SK-N-MC (cell line): ENCODE measurements at regions not wholly inside any gene's neighbourhood (a gene's known extent, or its start where the extent isn't known, plus 50 kb on each side); places are given as distances from the start of the nearest gene placed in this dataset.

Source experiments
- EZH2 ChIP-seq: fragments of 200-600 bp; sonication (generic); IDR thresholded peaks from one replicate; pipeline ENCODE4 v1.6.1; 2017; ENCODE audit warnings: antibody characterized with exemption
- POLR2AphosphoS5 ChIP-seq: IDR thresholded peaks from 2 replicates; pipeline ENCODE4 v1.6.1; 2012; ENCODE audit warnings: mild to moderate bottlenecking, low read depth, low read length, borderline replicate concordance

DNA sequence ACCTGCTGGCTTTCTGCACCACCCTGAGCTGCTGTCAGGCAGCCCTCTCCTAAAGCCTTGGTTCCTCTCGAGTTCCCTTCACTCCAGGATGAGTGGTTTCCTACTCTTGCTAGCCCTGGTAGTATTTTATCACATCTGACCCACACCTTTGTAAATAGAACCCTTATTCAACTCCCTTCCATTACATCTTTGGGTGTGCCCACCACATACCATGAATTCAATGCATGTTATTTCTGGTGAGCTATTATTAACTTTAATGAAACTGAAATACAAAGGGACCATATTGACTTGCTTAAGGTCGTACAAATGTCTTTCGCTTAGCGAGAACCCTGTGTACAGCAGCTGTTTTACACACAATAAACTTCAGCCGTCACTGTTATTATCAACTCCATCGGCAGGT, 521.3 kb downstream of the GRIN2A start:
- TF ChIP-seq POLR2AphosphoS5 (no peak), EZH2 (no peak)
